Hepatocyte (in vitro differentiated cells): ENCODE measurements at regions not wholly inside any gene's neighbourhood (a gene's known extent, or its start where the extent isn't known, plus 50 kb on each side); places are given as distances from the start of the nearest gene placed in this dataset.

ENCODE experiments used
- EZH2phosphoT487 ChIP-seq: fragments of 200-600 bp; sonication (generic); IDR thresholded peaks from one replicate; pipeline ENCODE4 v1.6.1; 2018; ENCODE audit warnings: antibody characterized with exemption, mild to moderate bottlenecking, low read depth, moderate library complexity; ENCODE audit not compliant: unreplicated experiment, severe bottlenecking
- TF ChIP-seq, protein P1 (sequence below): fragments of 200-600 bp; sonication (generic); IDR thresholded peaks from 2 replicates; pipeline ENCODE4 v1.5.1; 2016; ENCODE audit warnings: antibody characterized with exemption, mild to moderate bottlenecking; ENCODE audit not compliant: poor library complexity

DNA sequence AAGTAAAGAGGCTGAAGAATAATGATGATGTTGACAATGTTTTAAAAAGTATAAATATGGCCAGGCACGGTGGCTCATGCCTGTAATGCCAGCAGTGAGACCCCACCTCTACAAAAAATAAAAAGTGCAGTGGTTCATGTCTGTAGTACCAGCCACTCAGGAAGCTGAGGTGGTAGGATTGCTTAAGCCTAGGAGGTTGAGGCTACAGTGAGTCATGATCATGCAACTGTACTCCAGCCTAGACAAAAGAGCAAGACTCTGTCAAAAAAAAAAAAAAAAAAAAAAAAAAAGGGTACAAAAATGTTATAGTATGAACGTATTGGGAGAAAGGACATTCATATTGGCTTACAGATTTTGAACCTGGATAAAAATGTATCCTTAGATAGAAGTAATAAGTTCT, 543.1 kb upstream of the IRAK1BP1 start:
- TF ChIP-seq, protein P1, sequence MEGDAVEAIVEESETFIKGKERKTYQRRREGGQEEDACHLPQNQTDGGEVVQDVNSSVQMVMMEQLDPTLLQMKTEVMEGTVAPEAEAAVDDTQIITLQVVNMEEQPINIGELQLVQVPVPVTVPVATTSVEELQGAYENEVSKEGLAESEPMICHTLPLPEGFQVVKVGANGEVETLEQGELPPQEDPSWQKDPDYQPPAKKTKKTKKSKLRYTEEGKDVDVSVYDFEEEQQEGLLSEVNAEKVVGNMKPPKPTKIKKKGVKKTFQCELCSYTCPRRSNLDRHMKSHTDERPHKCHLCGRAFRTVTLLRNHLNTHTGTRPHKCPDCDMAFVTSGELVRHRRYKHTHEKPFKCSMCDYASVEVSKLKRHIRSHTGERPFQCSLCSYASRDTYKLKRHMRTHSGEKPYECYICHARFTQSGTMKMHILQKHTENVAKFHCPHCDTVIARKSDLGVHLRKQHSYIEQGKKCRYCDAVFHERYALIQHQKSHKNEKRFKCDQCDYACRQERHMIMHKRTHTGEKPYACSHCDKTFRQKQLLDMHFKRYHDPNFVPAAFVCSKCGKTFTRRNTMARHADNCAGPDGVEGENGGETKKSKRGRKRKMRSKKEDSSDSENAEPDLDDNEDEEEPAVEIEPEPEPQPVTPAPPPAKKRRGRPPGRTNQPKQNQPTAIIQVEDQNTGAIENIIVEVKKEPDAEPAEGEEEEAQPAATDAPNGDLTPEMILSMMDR, result no peak
- no peak for TF ChIP-seq EZH2phosphoT487
